ENCODE measurements at regions not wholly inside any gene's neighbourhood (a gene's known extent, or its start where the extent isn't known, plus 50 kb on each side); places are given as distances from the start of the nearest gene placed in this dataset.
"Not testable (repeated sequence)": the region's sequence is repeated elsewhere in the genome, so short reads cannot be mapped to it uniquely, and the experiment has no call there.

DNA sequence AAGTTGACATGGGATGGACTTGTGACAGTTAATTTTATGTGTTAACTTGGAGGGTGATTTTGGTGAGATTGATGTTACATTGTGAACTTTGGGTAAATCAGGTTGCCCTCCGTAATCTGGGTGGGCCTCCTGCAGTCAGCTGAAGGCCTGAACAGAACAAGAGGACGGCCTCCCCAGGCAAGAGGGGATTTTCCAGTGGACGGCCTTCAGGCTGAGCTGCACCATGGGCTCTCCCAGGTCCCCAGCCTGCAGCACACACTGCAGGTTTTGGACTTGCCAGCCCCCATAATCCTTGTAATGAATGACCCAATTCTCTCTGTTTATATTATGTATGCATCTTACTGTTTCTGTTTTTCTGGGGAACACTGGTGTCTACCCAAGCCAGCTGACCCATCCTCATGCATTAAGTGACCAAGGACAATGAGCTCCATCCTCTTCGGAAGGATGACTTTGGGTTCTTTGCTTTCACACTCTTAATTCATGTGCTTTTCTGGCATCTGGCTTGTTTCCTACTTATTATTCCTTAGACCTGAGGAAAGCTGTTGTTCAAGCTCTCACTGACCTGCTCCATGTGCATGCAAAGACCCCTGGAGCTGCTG, 64.2 kb downstream of the DACT2 start:
- DNase-seq: no peak

DNA sequence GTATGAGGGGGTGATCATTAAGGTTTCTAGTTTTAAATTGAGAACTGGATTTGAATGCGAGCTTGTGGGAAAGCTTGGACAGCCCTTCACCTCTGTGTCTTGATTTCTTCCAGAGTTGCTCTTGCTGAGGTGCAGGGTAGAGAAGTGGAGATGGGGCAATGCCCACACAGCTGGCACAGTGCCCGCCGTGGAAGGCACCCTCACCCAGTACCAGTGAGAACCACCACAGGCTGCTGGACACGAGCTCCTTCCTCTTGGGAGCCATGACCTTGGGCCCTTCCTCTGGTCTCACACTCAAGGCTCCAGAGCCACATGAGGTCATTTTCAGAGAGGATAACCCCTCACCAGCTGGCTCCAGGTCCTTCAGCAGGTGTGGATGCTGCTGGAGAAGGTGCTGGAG, 67.3 kb downstream of the DACT2 start:
- no peak for DNase-seq

DNA sequence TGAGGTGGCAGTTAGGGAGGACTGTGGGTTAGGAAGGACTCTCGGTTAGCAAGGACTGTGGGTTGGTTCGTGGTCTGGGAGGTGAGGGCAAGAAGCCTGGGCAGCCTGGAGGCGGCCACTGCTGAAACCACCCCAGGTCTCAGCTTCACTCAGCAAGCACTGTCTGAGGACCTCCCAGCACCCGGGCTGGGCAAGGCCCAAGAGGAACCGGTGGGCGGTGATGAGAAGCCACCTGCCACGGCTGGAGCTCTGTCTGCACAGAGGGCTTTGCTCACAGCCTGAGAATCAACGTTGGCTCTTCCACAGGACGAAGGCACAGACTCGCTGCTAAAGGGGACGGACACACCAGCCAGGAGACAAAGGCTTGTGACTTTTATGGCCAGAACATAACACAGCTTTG, 69.3 kb downstream of the DACT2 start:
- no peak for DNase-seq

DNA sequence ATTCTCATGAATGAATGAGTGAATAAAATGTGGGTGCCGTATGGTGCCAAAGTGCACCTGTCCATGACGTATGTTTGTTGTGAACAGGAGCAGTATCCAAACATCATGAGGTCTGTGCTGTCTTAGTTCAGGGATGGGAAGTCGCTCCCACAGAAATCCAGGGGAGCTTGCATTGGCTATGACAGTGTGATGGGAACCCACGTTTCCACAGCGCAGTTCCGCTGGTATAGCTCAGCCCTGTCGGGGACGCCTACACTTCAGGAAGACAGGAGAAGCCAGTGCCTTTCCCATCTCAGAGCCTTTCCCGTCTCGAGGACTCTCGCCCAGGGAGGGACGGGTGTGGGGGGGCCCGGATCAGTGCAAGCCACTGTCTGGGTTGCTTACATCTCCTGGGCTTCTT, 69.8 kb downstream of the DACT2 start:
- DNase-seq: no peak

DNA sequence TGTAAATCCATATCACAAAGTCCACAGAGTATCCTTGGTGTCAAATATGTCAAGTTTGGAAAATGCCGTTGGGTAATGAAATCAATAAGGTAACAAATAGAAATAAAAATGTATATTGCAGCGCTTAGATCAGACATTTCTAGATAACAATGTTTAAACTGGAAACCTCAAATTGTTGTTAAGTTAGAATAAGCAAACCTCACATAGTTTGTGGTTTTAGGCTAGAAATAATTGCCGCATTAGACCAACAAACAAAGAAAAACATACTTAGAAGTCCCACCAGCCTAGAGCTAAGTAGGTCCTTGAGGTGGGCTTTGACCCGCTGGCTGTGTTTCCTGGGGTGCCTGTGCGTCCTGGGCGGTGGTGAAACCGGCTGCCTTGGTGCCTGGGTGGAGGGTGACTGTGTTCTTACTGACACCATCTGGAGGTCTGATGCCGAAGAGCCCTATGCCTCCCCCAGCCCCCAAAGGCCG, 71.4 kb downstream of the DACT2 start:
- DNase-seq: no peak

DNA sequence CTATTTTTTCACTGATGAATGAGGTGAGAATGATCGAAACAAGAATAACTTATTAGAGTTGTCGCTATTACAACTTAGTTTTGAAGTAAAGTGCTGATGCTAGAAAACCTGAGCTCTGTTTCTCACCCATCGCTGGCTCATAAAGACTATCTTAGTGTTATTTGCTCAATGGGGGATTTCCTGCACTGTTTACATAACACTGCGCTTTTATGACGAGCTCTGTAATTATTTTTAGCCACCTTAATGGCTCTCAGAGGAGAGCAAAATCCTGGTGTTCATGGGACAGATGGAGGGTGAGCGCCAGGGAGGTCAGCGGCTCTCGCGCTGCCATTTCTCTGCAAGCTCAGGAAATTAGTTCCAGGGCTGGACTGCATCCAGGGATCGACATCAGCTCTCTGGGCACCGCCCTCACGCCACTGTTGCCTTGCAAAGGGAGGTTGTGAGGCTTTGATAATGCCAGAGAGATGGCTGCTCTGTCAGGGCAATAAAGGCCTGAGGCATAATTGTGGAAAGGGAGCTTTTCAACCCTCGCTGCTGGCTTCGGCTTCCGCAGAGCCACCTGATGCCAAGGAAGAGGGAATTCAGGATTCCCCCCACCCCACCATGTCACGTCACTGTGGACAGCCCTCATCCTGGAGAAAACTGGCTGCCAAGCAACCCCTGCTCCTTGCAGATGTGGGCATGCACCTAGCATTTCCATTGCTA, 72.0 kb downstream of the DACT2 start:
- DNase-seq: peak; percentile 69

DNA sequence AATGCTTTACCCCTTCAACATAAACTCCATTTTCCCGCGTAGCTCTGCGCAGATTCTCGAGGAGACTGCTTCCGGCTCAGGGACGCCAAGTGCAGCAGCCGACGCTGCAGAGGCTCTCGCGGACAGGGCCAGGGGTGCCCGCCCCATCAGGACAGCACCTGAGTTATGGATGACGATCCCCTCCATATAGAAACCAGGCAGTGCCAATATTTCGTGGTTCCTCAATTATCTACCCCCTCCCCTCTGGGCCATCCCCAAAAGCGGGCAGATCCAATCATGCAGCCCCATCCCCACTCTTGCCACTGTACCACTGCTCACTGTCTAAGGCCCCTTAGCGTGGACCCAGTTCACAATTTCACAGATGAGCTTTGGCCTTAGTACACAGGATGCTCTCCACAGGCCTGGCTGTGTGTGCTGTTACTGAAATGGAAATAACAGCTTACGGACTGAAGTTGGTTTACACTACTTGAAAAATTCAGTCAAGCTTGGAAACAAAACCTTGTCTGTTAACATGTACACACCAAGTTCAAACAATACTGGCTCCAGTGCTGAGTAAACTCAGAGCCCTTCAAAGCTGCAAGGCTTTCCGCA, 74.5 kb downstream of the DACT2 start:
- no peak for DNase-seq

DNA sequence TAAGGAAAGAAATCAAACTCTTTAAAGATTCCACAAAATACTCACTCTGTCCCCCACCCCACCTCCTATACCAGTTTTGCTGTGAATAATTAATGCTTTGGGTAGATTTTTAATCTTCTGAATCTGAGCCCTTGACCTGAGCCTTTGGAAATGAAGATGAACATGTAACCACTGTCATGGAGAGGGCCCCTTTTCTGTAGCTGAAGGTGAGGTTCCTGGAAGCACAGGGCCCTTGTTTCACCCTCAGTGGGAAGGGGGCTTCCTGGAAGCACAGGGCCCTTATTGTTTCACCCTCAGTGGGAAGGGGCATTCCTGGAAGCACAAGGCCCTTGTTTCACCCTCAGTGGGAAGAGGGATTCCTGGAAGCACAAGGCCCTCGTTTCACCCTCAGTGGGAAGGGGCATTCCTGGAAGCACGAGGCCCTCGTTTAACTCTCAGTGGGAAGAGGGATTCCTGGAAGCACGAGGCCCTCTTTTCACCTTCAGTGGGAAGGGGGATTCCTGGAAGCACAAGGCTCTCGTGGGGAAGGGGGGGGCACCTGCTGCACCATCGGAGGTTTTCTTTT, 75.7 kb downstream of the DACT2 start:
- no peak for DNase-seq

DNA sequence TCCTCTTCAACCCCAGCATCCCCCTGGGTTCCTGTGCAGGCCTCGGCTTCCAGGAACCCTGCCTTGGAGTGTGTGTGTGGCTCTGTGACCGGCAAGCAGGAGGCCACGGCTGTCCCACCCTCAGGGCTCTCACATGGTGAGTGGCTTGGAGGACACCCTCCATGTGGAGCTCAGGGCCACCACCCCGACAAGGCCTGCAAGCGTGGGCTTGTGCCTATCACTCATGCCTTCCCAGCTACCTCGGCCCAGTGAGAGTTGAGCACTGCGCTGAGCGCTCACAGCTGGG, 76.7 kb downstream of the DACT2 start:
- DNase-seq: no peak

DNA sequence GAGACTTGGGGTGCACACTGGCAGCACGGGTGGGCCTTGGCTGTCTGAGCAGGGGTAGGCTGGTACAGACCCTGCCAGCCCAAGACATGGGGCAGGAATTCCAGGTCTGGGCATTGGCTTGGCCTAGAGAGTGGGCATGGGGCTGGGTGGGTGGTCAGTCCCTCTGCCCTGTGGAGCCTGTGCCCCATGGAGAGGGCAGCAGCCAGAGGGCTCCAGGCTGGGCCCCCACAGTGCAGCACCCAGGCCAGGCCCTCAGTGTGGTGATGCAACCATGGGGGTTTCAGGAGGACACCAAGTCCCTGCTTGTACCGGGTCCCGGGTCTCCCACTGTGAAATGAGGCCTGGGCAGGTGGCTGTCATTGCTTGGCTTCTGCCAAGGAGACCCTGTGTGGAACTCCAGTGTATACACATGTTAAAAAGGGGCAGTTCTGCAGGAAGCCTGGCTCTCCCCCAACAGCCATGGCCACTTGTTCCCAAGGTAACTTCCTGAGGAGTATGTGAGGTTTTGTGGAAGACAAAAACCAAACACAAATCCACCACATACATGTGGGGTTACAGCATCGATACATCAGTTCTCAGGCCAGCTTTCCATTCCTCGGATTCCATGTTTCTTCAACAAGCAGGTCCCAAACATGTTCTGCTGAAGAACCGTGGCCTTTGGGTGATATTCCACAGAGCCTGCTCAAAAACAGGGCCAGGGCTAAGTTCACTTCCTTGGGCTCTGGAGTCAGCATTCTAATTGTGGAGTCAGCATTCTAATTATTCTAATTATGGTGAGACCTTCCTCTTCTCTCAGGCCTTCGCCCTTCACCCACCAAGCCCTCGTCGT, 77.3 kb downstream of the DACT2 start:
- no peak for DNase-seq

DNA sequence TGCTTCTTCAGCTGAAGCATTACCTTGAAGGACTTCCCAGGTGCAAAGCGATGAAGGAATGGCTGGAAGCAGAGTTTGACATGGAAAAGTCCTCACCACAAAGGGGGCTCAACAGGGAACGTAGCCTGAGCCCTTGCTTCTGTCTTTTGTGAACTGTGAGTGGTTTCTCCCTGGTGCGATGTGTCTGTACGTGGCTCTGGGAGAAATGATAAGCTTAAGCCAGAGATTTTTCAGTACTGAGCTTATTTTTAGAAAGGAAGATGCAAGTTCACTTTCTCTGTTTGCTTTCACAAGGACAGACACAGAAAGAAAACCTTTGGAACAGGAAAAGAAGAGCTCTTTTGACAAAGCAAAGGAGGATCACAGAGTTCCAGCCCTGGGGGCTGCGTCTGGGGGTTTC, 79.4 kb downstream of the DACT2 start:
- DNase-seq: no peak

DNA sequence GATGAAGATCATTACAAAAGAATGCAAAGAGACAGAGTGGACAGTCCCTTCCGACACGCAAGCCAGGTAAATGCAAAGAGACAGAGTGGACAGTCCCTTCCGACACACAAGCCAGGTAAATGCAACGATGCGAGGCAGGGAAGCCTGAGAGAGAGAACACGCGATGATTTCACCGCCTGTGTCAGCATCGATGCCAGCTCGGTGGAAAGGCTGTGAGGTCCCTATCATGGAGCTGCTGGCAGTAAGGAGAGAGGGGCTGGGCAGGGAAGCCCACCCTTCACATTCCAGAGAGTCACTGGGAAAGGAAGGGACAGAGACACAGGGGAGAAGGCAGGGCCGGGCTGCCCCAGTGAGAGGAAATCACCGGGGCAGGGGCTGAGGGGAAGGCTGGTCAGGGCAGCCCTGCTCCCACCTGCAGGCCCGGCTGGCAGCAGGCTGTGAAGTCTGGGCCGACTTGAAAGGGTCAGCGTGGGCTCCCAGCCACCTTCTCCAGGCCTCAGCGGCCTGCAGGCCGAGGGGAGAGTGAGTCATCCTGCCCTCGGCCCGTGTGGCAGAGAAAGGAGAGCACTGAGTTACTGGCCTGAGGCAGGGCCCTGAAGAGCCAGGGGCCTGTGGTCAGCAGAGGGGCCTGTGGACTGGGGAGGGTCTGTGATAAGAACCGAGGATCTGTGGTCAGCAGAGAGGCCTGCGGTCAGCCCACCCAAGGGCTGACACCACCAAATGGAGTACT, 80.4 kb downstream of the DACT2 start:
- no peak for DNase-seq

DNA sequence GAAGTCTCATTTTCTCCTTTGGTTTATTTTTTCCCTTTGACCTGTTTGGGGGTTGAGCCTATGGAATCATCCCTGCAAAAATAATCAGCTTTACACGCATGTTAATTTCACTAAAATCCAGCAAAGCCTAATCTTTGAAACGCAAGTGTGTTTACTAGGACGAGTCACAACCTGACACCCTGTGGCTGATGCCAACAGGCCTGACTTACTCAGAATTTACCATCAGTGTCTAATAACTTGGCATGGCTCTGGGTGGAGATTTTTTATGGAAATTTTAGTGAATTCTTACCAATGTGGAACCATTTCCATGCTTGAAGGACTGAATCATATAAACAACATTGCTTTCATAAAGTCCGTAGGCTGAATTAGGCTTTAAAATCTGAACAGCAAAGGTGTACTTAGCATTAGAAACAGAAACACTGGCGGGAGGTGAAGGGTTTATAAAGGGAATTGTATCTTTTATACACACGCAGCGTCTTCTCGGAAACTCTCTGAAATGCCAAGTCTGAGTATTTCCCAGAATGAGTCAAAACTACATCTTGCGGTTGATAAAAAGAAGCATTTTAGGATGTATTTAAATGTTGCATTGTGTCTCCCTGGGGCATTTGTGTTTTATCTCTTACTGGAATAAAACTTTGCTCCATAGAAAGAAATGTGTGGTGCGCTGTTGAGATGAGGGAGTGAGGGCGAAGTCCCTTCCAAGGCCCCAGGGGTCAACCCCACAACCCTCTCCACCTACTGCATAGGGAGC, 81.2 kb downstream of the DACT2 start:
- no peak for DNase-seq

DNA sequence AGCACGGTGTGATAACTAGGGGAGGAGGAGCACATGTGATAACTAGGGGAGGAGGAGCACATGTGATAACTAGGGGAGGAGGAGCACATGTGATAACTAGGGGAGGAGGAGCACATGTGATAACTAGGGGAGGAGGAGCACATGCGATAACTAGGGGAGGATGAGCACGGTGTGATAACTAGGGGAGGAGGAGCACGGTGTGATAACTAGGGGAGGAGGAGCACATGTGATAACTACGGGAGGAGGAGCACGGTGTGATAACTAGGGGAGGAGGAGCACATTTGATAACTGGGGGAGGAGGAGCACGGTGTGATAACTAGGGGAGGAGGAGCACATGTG, 85.7 kb downstream of the DACT2 start:
- not testable (repeated sequence) for DNase-seq

DNA sequence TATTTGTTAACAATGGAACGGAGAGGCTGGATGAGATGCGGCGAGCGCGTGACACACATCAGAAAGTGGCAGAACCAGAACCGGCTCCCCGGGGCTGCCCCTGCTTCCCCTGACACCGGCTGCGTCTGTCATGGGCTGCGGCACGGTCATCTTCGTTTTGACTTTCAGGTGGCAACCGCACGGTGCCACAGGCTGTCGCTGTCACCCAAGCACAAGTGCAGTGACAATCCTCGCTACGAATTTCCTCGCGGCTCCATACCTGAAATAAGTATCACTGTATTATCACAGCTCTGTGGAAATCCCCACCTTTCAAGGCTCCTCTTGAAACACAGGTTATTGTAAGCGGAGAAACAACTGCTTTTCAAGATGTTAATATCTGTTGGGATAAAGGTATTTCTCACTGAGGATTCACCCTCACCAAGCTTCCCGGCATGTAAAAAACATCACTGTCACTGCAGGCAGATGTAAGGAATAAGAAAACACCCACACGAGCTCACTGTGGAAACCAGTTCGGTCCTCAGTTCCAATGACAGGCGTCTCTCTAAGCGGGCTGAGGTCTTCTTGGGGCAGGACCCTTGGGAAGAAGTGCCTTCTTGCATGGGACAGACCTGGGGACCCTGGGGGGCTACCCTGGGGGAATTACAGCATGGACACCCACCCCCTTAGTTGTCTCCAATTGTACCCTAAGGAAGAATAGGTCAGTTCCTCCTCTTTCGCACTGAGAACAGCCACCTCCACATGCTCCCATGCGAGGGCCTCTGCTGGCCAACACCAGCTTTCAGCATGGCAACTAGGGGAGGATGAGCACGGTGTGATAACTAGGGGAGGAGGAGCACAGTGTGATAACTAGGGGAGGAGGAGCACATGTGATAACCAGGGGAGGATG, 86.3 kb downstream of the DACT2 start:
- DNase-seq: no peak

DNA sequence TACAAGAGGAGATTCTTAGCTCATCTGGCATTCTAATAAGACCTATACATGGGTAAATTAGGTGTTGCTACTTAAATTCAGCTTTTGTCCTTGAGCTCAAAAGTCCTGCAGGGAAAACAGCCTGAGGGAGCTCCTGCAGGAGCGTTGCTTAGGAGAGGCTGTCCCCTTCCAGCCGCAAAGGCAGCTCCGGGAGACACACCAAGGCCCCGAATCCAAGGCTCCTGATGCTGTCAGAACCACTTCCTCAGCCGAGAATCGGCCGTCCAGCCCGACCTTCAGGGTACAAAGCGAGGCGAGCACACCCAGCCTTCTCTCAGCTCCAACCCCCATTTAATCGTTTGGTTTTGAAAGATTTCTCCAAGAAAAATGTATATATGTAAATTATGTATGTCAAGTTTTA, 87.0 kb downstream of the DACT2 start:
- no peak for DNase-seq

DNA sequence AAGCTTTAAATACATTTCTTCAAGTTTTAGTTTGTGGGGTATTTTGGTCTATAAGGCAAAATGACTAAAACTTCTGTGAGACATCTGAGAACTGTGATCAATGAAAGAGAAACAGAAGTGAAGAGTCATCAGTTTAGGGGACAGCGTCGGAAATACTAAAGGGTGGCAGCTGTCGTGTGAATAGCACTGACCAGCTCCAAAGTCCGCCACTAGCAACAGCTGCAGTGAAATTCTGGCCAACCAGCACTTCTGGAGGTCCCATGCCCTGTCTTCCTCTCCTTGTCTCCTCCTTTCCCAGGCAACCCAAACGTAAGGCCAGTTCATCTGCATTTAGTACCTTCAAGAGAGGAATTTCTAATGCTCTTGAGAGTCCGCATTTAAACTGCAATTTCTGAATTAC, 87.5 kb downstream of the DACT2 start:
- DNase-seq: no peak

DNA sequence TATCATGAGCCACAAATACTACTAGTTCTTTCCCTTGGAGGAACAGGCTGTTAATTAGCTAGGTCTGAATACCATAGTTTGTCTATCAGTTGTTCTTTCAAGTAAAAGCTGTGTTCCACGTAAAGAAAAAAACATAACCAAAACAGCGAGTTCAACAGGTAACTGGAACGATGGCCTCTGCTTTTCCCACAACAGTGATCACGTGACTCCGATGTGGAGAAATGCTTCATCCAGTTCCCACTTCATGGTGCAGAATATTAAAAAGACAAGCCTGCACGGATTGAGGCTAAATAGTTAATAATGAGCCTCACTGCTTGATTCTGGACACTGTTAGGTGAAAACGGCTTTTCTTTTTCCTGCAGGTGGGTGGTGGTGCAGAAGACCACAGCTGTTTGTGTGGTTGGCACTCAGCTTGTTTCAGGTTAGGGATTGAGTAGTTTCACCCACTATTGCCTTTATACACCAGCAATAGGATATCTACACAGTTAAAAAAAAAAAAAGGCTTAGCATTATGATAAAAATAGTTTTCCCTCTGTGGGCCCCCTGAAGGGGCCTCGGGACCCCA, 88.1 kb downstream of the DACT2 start:
- no peak for DNase-seq

DNA sequence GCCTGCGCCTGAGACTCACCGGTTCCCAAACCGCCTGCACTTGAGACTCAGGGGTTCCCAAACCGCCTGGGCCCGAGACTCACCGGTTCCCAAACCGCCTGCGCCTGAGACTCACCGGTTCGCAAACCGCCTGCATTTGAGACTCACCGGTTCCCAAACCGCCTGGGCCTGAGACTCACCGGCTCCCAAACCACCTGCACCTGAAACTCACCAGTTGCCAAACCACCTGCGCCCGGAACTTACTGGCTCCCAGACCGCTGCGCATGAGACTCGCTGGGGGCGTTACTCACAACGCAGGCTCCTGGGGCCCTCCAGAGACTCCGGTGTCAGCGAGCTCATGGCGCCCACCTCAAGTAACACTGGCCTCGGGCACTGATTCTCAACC, 90.2 kb downstream of the DACT2 start:
- no peak for DNase-seq

DNA sequence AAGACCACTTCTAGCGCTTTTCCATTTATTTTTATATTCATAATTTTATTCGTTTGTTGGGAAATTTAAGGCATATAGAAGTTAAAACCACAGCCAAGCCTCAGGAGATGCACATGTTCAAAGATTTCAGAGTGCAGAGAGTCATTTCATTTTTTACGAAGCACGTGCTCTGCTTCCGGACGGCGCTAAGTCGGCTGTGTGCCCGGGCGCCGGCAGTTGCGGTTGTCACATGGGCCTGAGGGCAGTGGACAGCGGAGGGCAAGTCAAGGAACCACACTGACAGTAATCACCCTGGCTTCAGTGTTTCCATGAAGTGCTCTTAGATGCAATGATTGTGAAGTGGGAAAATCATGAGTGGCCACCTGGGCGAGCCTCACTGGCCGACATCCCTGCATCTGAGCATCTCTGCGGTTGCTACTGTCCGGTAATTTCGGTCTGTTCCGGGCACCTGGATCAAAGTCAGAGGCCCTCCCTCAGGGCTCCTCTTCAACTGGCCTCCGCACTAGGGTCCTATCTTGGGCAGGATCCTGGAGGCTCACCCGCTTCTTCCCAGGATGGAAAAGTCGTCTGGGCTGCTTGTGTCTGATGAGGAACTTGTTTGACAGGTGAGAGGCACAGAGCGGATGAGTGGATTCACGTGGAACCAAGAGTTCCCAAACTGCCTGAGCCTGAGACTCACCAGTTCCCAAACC, 90.8 kb downstream of the DACT2 start:
- no peak for DNase-seq

Measured in COR-L47 (cell line).